Lung (tissue), 11 donors: ENCODE measurements at regions not wholly inside any gene's neighbourhood (a gene's known extent, or its start where the extent isn't known, plus 50 kb on each side); places are given as distances from the start of the nearest gene placed in this dataset.

Experiments
- ATAC-seq: fragments of 200-7000 bp; cut with Tn5 transposase; one replicate; pipeline ENCODE4 v1.9.1; 2020; ENCODE audit warnings: moderate number of reproducible peaks; ENCODE audit not compliant: insufficient read depth, low FRiP score
- DNase-seq, 3 donors: peaks; one replicate each; pipeline ENCODE4 v3.0.0-alpha.2; 2013 to 2017
- H3K27ac ChIP-seq, 2 donors: one replicate each; pipeline ENCODE4 v1.5.1; 2013; ENCODE audit warnings: mild to moderate bottlenecking in 2 of 2, moderate library complexity in 2 of 2, control low read depth in 1 of 2, inconsistent platforms in 1 of 2, low read depth in 1 of 2, low read length in 1 of 2
- H3K27me3 ChIP-seq, 3 donors: one replicate each; pipeline ENCODE4 v1.5.1; 2013; ENCODE audit warnings: low read length in 2 of 3; ENCODE audit not compliant: control insufficient read depth in 3 of 3, insufficient read depth in 3 of 3
- H3K36me3 ChIP-seq, 4 donors: one replicate each; pipeline ENCODE4 v1.5.1; 2013; ENCODE audit warnings: low read length in 4 of 4, mild to moderate bottlenecking in 1 of 4, moderate library complexity in 1 of 4; ENCODE audit not compliant: control insufficient read depth in 4 of 4, insufficient read depth in 4 of 4
- H3K4me1 ChIP-seq, 5 donors: one replicate each; pipeline ENCODE4 v1.5.1; 2013; ENCODE audit warnings: low read length in 5 of 5, mild to moderate bottlenecking in 2 of 5, moderate library complexity in 1 of 5; ENCODE audit not compliant: control insufficient read depth in 5 of 5, insufficient read depth in 5 of 5
- H3K4me3 ChIP-seq: one replicate; pipeline ENCODE4 v1.5.1; 2013; ENCODE audit warnings: mild to moderate bottlenecking, control low read depth, moderate library complexity
- H3K9ac ChIP-seq, 2 donors: one replicate each; pipeline ENCODE4 v1.5.1; 2013; ENCODE audit warnings: low read length in 2 of 2, control low read depth in 1 of 2; ENCODE audit not compliant: insufficient read depth in 1 of 2
- H3K9me3 ChIP-seq, 4 donors: one replicate each; pipeline ENCODE4 v1.5.1; 2013; ENCODE audit warnings: low read length in 3 of 4, mild to moderate bottlenecking in 1 of 4, moderate library complexity in 1 of 4; ENCODE audit not compliant: control insufficient read depth in 4 of 4, insufficient read depth in 3 of 4
- CTCF ChIP-seq: IDR thresholded peaks from 2 replicates; pipeline ENCODE4 v1.5.1; 2012; ENCODE audit warnings: mild to moderate bottlenecking; ENCODE audit errors: control extremely low read depth, extremely low read depth
- WGBS, 2 donors: extraction: QIAGEN DNeasy Blood & Tissue Kit; methylation state at CpG; one replicate each; pipeline ENCODE4 v1.1.7; 2013; 5-methylcytosine and 5-hydroxymethylcytosine counted together
- donor health status: control.
- donor health status: control.
- donor health status: Bipolar disorder and iron deficiency.
- donor health status: healthy.
- donor health status: DM: yes; HTN: yes; CAD: no.

- H3K36me3 ChIP-seq, result no peaks in the 10 kb centered on the region
- DNase-seq (no peak), ATAC-seq (no peak)
- TF ChIP-seq CTCF, result no peak
- H3K9me3 ChIP-seq, result no peaks in the 10 kb centered on the region
- H3K27me3 ChIP-seq, result no peaks in the 10 kb centered on the region
- no peak overlapping the region for H3K4me3 ChIP-seq
- WGBS, 2 donors, result 79 to 86% methylated on average over 2 of the region's 2 CpGs
- peaks cover 0 to 7% (median 0%) of the 10 kb centered on the region in 5 donors for H3K4me1 ChIP-seq
- no peak overlapping the region for H3K27ac ChIP-seq
- no peak overlapping the region for H3K9ac ChIP-seq
These were observed 358.2 kb upstream of the SPRED2 start for GRCh38 chr2:65790676-65790935.

- Histone ChIP-seq H3K36me3 (no peaks in the 10 kb centered on the region), H3K9me3 (no peaks in the 10 kb centered on the region), H3K27me3 (no peaks in the 10 kb centered on the region), H3K9ac (no peak overlapping the region), H3K4me3 (no peak overlapping the region), H3K27ac (no peak overlapping the region), H3K4me1 (peaks cover 0 to 7% (median 0%) of the 10 kb centered on the region in 5 donors)
- DNase-seq, result no peak
- no peak for ATAC-seq
- no peak for TF ChIP-seq CTCF
- 89 to 90% methylated on average over 30 of the region's 30 CpGs for WGBS, 2 donors
These were observed 357.7 kb upstream of the SPRED2 start for GRCh38 chr2:65789923-65790675.

GRCh38 chr2:65788556-65788955 is 356.2 kb upstream of the SPRED2 start:
- no peaks in the 10 kb centered on the region for H3K36me3 ChIP-seq
- WGBS, 2 donors, result 81 to 85% methylated on average over 5 of the region's 5 CpGs
- H3K27me3 ChIP-seq, result no peaks in the 10 kb centered on the region

More at GRCh38 chr2:65788556-65788955, 356.2 kb upstream of the SPRED2 start:
- Histone ChIP-seq H3K9ac (no peak overlapping the region), H3K4me1 (peaks cover 0 to 7% (median 0%) of the 10 kb centered on the region in 5 donors), H3K27ac (no peak overlapping the region), H3K9me3 (no peaks in the 10 kb centered on the region), H3K4me3 (no peak overlapping the region)
- TF ChIP-seq CTCF, result no peak
- no peak for DNase-seq
- ATAC-seq, result no peak
